SK-N-SH treated with all-trans-retinoic acid at 6 μM for 48 hours (cell line): ENCODE measurements at regions not wholly inside any gene's neighbourhood (a gene's known extent, or its start where the extent isn't known, plus 50 kb on each side); places are given as distances from the start of the nearest gene placed in this dataset.
A peak's percentile ranks its signal among the peaks of the same experiment; 100 is the strongest.

ENCODE experiments used
- ATAC-seq: fragments of 200-7000 bp; cut with Tn5 transposase; 3 replicates; pipeline ENCODE4 v1.9.1; 2020; ENCODE audit warnings: mild to moderate bottlenecking, moderate library complexity
- ARNTL ChIP-seq: fragments of 450-650 bp; formaldehyde crosslinking; IDR thresholded peaks from 2 replicates; pipeline ENCODE4 v1.5.0; 2020; ENCODE audit warnings: low read depth, mild to moderate bottlenecking, moderate library complexity, borderline replicate concordance
- BACH2 ChIP-seq: fragments of 250-450 bp; sonication (Bioruptor Pico); IDR thresholded peaks from 2 replicates; pipeline ENCODE4 v1.9.0; 2021; ENCODE audit warnings: mild to moderate bottlenecking, borderline replicate concordance
- CREB5 ChIP-seq: fragments of 250-450 bp; sonication (Bioruptor Pico); IDR thresholded peaks from 2 replicates; pipeline ENCODE4 v1.5.1; 2020; ENCODE audit warnings: low read depth, mild to moderate bottlenecking, moderate library complexity
- CSDC2 ChIP-seq: fragments of 250-450 bp; sonication (Bioruptor Pico); IDR thresholded peaks from 2 replicates; pipeline ENCODE4 v1.5.0; 2020; ENCODE audit warnings: mild to moderate bottlenecking, moderate library complexity
- CSRNP3 ChIP-seq: fragments of 250-450 bp; sonication (Bioruptor Pico); IDR thresholded peaks from 2 replicates; pipeline ENCODE4 v1.5.1; 2021; ENCODE audit warnings: mild to moderate bottlenecking, moderate library complexity
- ESRRG ChIP-seq: fragments of 250-450 bp; sonication (Bioruptor Pico); IDR thresholded peaks from 2 replicates; pipeline ENCODE4 v1.6.1; 2021; ENCODE audit warnings: mild to moderate bottlenecking
- GLIS3 ChIP-seq: fragments of 250-450 bp; sonication (Bioruptor Pico); IDR thresholded peaks from 2 replicates; pipeline ENCODE4 v1.5.0; 2020; ENCODE audit warnings: mild to moderate bottlenecking, moderate library complexity
- ISL1 ChIP-seq: fragments of 250-450 bp; sonication (Bioruptor Pico); IDR thresholded peaks from 2 replicates; pipeline ENCODE4 v2.1.2; 2022; ENCODE audit warnings: mild to moderate bottlenecking, moderate library complexity
- OSR1 ChIP-seq: fragments of 250-450 bp; sonication (Bioruptor Pico); IDR thresholded peaks from 2 replicates; pipeline ENCODE4 v1.8.0; 2022; ENCODE audit warnings: moderate library complexity, mild to moderate bottlenecking, inconsistent platforms
- PATZ1 ChIP-seq: fragments of 250-450 bp; sonication (Bioruptor Pico); IDR thresholded peaks from 2 replicates; pipeline ENCODE4 v1.8.0; 2020; ENCODE audit warnings: mild to moderate bottlenecking, moderate library complexity, borderline replicate concordance
- POU6F1 ChIP-seq: fragments of 250-450 bp; sonication (Bioruptor Pico); IDR thresholded peaks from 2 replicates; pipeline ENCODE4 v1.8.0; 2021; ENCODE audit warnings: low read depth, mild to moderate bottlenecking, moderate library complexity, borderline replicate concordance
- PPARA ChIP-seq: fragments of 250-450 bp; sonication (Bioruptor Pico); IDR thresholded peaks from 2 replicates; pipeline ENCODE4 v1.5.0; 2020; ENCODE audit warnings: mild to moderate bottlenecking, borderline replicate concordance
- RARB ChIP-seq: fragments of 250-450 bp; sonication (Bioruptor Pico); IDR thresholded peaks from 2 replicates; pipeline ENCODE4 v1.8.0; 2021; ENCODE audit warnings: mild to moderate bottlenecking, moderate library complexity
- SNAI2 ChIP-seq: fragments of 250-450 bp; sonication (Bioruptor Pico); IDR thresholded peaks from 2 replicates; pipeline ENCODE4 v1.5.0; 2020; ENCODE audit warnings: mild to moderate bottlenecking, moderate library complexity
- TCF4 ChIP-seq: fragments of 250-450 bp; sonication (Bioruptor Pico); IDR thresholded peaks from 2 replicates; pipeline ENCODE4 v1.8.0; 2021; ENCODE audit warnings: mild to moderate bottlenecking, moderate library complexity, borderline replicate concordance
- TOX ChIP-seq: fragments of 250-450 bp; sonication (Bioruptor Pico); IDR thresholded peaks from 2 replicates; pipeline ENCODE4 v1.8.0; 2021; ENCODE audit warnings: mild to moderate bottlenecking, moderate library complexity, borderline replicate concordance
- TSHZ2 ChIP-seq: fragments of 250-450 bp; sonication (Bioruptor Pico); IDR thresholded peaks from 2 replicates; pipeline ENCODE4 v1.5.0; 2020; ENCODE audit warnings: mild to moderate bottlenecking, moderate library complexity
- ZC3H10 ChIP-seq: fragments of 250-450 bp; sonication (Bioruptor Pico); IDR thresholded peaks from 2 replicates; pipeline ENCODE4 v1.5.1; 2021; ENCODE audit warnings: mild to moderate bottlenecking, moderate library complexity
- ZFP3 ChIP-seq: fragments of 250-450 bp; sonication (Bioruptor Pico); IDR thresholded peaks from 2 replicates; pipeline ENCODE4 v1.5.0; 2020; ENCODE audit warnings: mild to moderate bottlenecking, moderate library complexity
- ZFP30 ChIP-seq: fragments of 450-650 bp; formaldehyde crosslinking; IDR thresholded peaks from 2 replicates; pipeline ENCODE4 v1.5.0; 2022; ENCODE audit warnings: mild to moderate bottlenecking, moderate library complexity
- ZNF565 ChIP-seq: fragments of 450-650 bp; formaldehyde crosslinking; conservative IDR thresholded peaks from 2 replicates; pipeline ENCODE4 v1.5.0; 2020; ENCODE audit warnings: low read depth, mild to moderate bottlenecking, moderate library complexity
- ZNF70 ChIP-seq: fragments of 450-650 bp; formaldehyde crosslinking; IDR thresholded peaks from 2 replicates; pipeline ENCODE4 v1.5.0; 2020; ENCODE audit warnings: mild to moderate bottlenecking, moderate library complexity
- ZNF8 ChIP-seq: fragments of 450-650 bp; formaldehyde crosslinking; IDR thresholded peaks from 2 replicates; pipeline ENCODE4 v1.5.0; 2020; ENCODE audit warnings: mild to moderate bottlenecking, moderate library complexity

- TF ChIP-seq CSDC2 (CRISPR knock-in tag) (no peak), ZNF70 (CRISPR knock-in tag) (no peak), ZNF565 (CRISPR knock-in tag) (no peak), ZC3H10 (CRISPR knock-in tag) (no peak), POU6F1 (no peak), ARNTL (CRISPR knock-in tag) (no peak), ZFP3 (no peak)
These were observed 208.8 kb downstream of the PLPP3 start (continued) for GRCh38 chr1:56370513-56370912.

GRCh38 chr1:56363007-56363770 lies 216.2 kb downstream of the PLPP3 start:
- peak; percentile 71 for ATAC-seq

More at GRCh38 chr1:56363007-56363770, 216.2 kb downstream of the PLPP3 start:
- TF ChIP-seq CSDC2 (CRISPR knock-in tag) (no peak), ZFP3 (0 out of 2 replicates have a peak, but pooled peaks have one; percentile 17), CSRNP3 (no peak), CREB5 (CRISPR knock-in tag) (no peak; the same call in 1 of the 2 replicates), SNAI2 (CRISPR knock-in tag) (no peak), POU6F1 (no peak; the same call in 1 of the 2 replicates), RARB (CRISPR knock-in tag) (no peak), ZC3H10 (CRISPR knock-in tag) (no peak), OSR1 (no peak), ARNTL (CRISPR knock-in tag) (no peak), TOX (CRISPR knock-in tag) (no peak), TCF4 (peak; percentile 69), ESRRG (no peak), TSHZ2 (peak; percentile 69; the same call in 1 of the 2 replicates), ZNF8 (CRISPR knock-in tag) (no peak), ZNF565 (CRISPR knock-in tag) (no peak; the same call in 1 of the 2 replicates), PPARA (CRISPR knock-in tag) (no peak), BACH2 (CRISPR knock-in tag) (no peak), ISL1 (peak; percentile 51), ZFP30 (CRISPR knock-in tag) (no peak), GLIS3 (CRISPR knock-in tag) (no peak), ZNF70 (CRISPR knock-in tag) (peak; percentile 27; the same call in 1 of the 2 replicates), PATZ1 (CRISPR knock-in tag) (no peak)
